GM12891 (cell line): ENCODE measurements at regions not wholly inside any gene's neighbourhood (a gene's known extent, or its start where the extent isn't known, plus 50 kb on each side); places are given as distances from the start of the nearest gene placed in this dataset.

ENCODE experiments used
- DNase-seq: peaks from one replicate; pipeline ENCODE4 v3.0.0; 2011; ENCODE audit warnings: low spot score; ENCODE audit not compliant: insufficient read length
- FAIRE-seq: peaks from 2 replicates; lab custom pipeline; 2011; peaks lifted over from hg19 to GRCh38; lab: Jason Lieb, UNC
- PAX5 ChIP-seq: IDR thresholded peaks from 2 replicates; pipeline ENCODE4 v1.6.1; 2011; ENCODE audit warnings: low read length, moderate library complexity, mild to moderate bottlenecking; ENCODE audit not compliant: insufficient read depth, severe bottlenecking
- POLR2A ChIP-seq: IDR thresholded peaks from 2 replicates; pipeline ENCODE4 v1.6.1; 2011; ENCODE audit warnings: low read depth, low read length, control low read depth
- POLR2AphosphoS5 ChIP-seq: IDR thresholded peaks from 2 replicates; pipeline ENCODE4 v1.6.1; 2011; ENCODE audit warnings: low read depth, low read length, control low read depth
- POU2F2 ChIP-seq: IDR thresholded peaks from 2 replicates; pipeline ENCODE4 v1.6.1; 2011; ENCODE audit warnings: low read depth, mild to moderate bottlenecking, control low read depth, low read length, moderate library complexity
- SPI1 ChIP-seq: IDR thresholded peaks from 2 replicates; pipeline ENCODE4 v1.6.1; 2011; ENCODE audit warnings: low read depth, low read length, control low read depth
- TAF1 ChIP-seq: IDR thresholded peaks from 2 replicates; pipeline ENCODE4 v1.6.1; 2011; ENCODE audit warnings: low read depth, low read length, control low read depth

- no peak for FAIRE-seq
- DNase-seq, result no peak
- TF ChIP-seq POLR2A (no peak), POLR2AphosphoS5 (no peak), TAF1 (no peak), SPI1 (no peak), PAX5 (no peak), POU2F2 (no peak)
Measured at GRCh38 chr2:19800796-19801195, 101.0 kb downstream of the TTC32 start.

- TF ChIP-seq SPI1 (no peak), POU2F2 (no peak), POLR2AphosphoS5 (no peak), POLR2A (no peak), PAX5 (no peak), TAF1 (no peak)
- DNase-seq, result no peak
- FAIRE-seq, result no peak
Measured at GRCh38 chr2:19799881-19800780, 101.7 kb downstream of the TTC32 start.

- FAIRE-seq (no peak), DNase-seq (no peak)
Measured at GRCh38 chr2:19797871-19798270, 103.9 kb downstream of the TTC32 start.

GRCh38 chr2:19797243-19797810, 104.5 kb downstream of the TTC32 start:
- TF ChIP-seq SPI1, result no peak
- no peak for TF ChIP-seq POLR2A
- no peak for TF ChIP-seq TAF1
- TF ChIP-seq PAX5, result no peak
- TF ChIP-seq POU2F2, result no peak
- TF ChIP-seq POLR2AphosphoS5, result no peak
- DNase-seq (no peak), FAIRE-seq (no peak)

More at GRCh38 chr2:19797871-19798270, 103.9 kb downstream of the TTC32 start:
- no peak for TF ChIP-seq POU2F2
- TF ChIP-seq SPI1, result no peak
- no peak for TF ChIP-seq POLR2AphosphoS5
- no peak for TF ChIP-seq POLR2A
- TF ChIP-seq PAX5, result no peak
- TF ChIP-seq TAF1, result no peak

- no peak for DNase-seq
- no peak for FAIRE-seq
- no peak for TF ChIP-seq POU2F2
- TF ChIP-seq PAX5, result no peak
- TF ChIP-seq POLR2A, result no peak
- no peak for TF ChIP-seq SPI1
- no peak for TF ChIP-seq TAF1
- TF ChIP-seq POLR2AphosphoS5, result no peak
Measured at GRCh38 chr2:19796035-19796695, 105.6 kb downstream of the TTC32 start.

GRCh38 chr2:19793132-19793750, 108.5 kb downstream of the TTC32 start:
- FAIRE-seq (no peak), DNase-seq (no peak)
- TF ChIP-seq TAF1, result no peak
- no peak for TF ChIP-seq POU2F2
- no peak for TF ChIP-seq SPI1
- TF ChIP-seq PAX5, result no peak
- TF ChIP-seq POLR2AphosphoS5, result no peak
- no peak for TF ChIP-seq POLR2A

- DNase-seq, result no peak
- FAIRE-seq, result no peak
- TF ChIP-seq SPI1 (no peak), POLR2AphosphoS5 (no peak), TAF1 (no peak), POU2F2 (no peak), POLR2A (no peak), PAX5 (no peak)
Measured at GRCh38 chr2:19790291-19790690, 111.5 kb downstream of the TTC32 start.

GRCh38 chr2:19787134-19787533, 114.6 kb downstream of the TTC32 start:
- TF ChIP-seq TAF1 (no peak), POU2F2 (no peak), PAX5 (no peak)
- FAIRE-seq (no peak), DNase-seq (no peak)

GRCh38 chr2:19786408-19787058, 115.2 kb downstream of the TTC32 start:
- no peak for TF ChIP-seq POU2F2
- 0 out of 2 replicates have a peak, but pooled peaks have one; percentile 3 for TF ChIP-seq SPI1
- no peak for TF ChIP-seq POLR2A
- TF ChIP-seq POLR2AphosphoS5, result no peak
- no peak for DNase-seq
- FAIRE-seq, result no peak
